Hepatocyte (in vitro differentiated cells): ENCODE measurements at regions not wholly inside any gene's neighbourhood (a gene's known extent, or its start where the extent isn't known, plus 50 kb on each side); places are given as distances from the start of the nearest gene placed in this dataset.

Experiments used
- DNase-seq: peaks from one replicate; pipeline ENCODE4 v3.0.0-alpha.2; 2016; ENCODE audit warnings: low spot score
- H2AFZ ChIP-seq: fragments of 200-600 bp; sonication (generic); 2 replicates; pipeline ENCODE4 v1.6.0; 2016; ENCODE audit warnings: antibody characterized with exemption, mild to moderate bottlenecking
- H3K27ac ChIP-seq: fragments of 200-600 bp; sonication (generic); 2 replicates; pipeline ENCODE4 v1.5.1; 2016; ENCODE audit warnings: mild to moderate bottlenecking
- H3K27me3 ChIP-seq: fragments of 200-600 bp; sonication (generic); 2 replicates; pipeline ENCODE4 v1.6.1; 2016
- H3K36me3 ChIP-seq: fragments of 200-600 bp; sonication (generic); replicated peaks from 2 replicates; pipeline ENCODE4 v1.5.1; 2016; ENCODE audit warnings: low read depth; ENCODE audit not compliant: insufficient read depth
- H3K4me1 ChIP-seq: fragments of 200-600 bp; sonication (generic); 2 replicates; pipeline ENCODE4 v1.5.1; 2016; ENCODE audit warnings: mild to moderate bottlenecking, moderate library complexity; ENCODE audit not compliant: insufficient read depth
- H3K4me2 ChIP-seq: fragments of 200-600 bp; sonication (generic); 2 replicates; pipeline ENCODE4 v1.6.0; 2016
- H3K4me3 ChIP-seq: fragments of 200-600 bp; sonication (generic); 2 replicates; pipeline ENCODE4 v1.5.1; 2016; ENCODE audit warnings: mild to moderate bottlenecking
- H3K79me2 ChIP-seq: fragments of 200-600 bp; sonication (generic); 2 replicates; pipeline ENCODE4 v1.6.0; 2017; ENCODE audit warnings: mild to moderate bottlenecking
- H3K9me2 ChIP-seq: fragments of 200-600 bp; sonication (generic); replicated peaks from 2 replicates; pipeline ENCODE4 v1.6.0; 2017; ENCODE audit warnings: mild to moderate bottlenecking; ENCODE audit not compliant: insufficient read depth
- H3K9me3 ChIP-seq: fragments of 200-600 bp; sonication (generic); 2 replicates; pipeline ENCODE4 v1.5.1; 2016; ENCODE audit warnings: low read depth, mild to moderate bottlenecking
- H4K20me1 ChIP-seq: fragments of 200-600 bp; sonication (generic); 2 replicates; pipeline ENCODE4 v1.6.0; 2016; ENCODE audit warnings: mild to moderate bottlenecking; ENCODE audit not compliant: insufficient read depth, poor library complexity, severe bottlenecking
- EZH2 ChIP-seq: fragments of 200-600 bp; sonication (generic); IDR thresholded peaks from 2 replicates; pipeline ENCODE4 v1.6.1; 2016; ENCODE audit warnings: antibody characterized with exemption, mild to moderate bottlenecking, borderline replicate concordance
- EZH2phosphoT487 ChIP-seq: fragments of 200-600 bp; sonication (generic); IDR thresholded peaks from one replicate; pipeline ENCODE4 v1.6.1; 2018; ENCODE audit warnings: antibody characterized with exemption, mild to moderate bottlenecking, low read depth, moderate library complexity; ENCODE audit not compliant: unreplicated experiment, severe bottlenecking
- WGBS: methylation state at CpG from one replicate; pipeline ENCODE4 v1.1.6; 2016; ENCODE audit warnings: low lambda C conversion rate; ENCODE audit errors: missing lambda C conversion rate; 5-methylcytosine and 5-hydroxymethylcytosine counted together
- TF ChIP-seq, protein P1 (sequence below): fragments of 200-600 bp; sonication (generic); IDR thresholded peaks from 2 replicates; pipeline ENCODE4 v1.5.1; 2016; ENCODE audit warnings: antibody characterized with exemption, mild to moderate bottlenecking; ENCODE audit not compliant: poor library complexity

DNA sequence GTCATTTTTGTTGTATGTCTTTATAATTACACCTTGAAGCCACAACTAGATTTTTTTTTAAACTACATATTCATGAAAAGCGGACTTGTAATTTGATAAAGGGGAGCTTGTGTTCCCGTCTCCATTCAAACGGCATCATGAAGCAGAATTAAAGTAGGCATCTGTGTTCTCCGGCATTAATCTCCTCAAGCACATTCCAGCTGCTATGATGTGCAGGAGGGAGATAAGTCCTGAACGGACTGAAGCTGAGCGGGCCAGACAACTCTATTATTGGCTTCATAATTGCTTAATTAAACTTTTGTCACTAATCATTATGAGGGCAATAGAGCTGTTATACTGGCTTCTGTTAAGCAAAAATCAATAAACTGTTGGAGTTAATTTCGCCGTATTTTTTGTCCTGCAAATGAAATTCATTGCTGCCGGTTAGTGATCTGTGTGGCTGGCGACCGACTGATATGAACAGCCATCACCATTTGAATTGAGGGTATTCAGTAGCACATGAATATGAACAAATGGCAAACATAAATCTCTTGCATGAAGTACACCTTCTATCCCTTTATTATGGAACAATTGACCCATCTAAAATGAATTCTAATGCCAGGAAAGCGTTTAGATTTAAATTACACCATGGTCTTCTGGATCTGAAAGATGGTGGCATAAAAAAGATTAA, 408.8 kb upstream of the IRX1 start:
- H3K36me3 ChIP-seq: no peaks in the 10 kb centered on the region
- H3K9me2 ChIP-seq: no peaks in the 10 kb centered on the region
- H2AFZ ChIP-seq: no peak overlapping the region
- H4K20me1 ChIP-seq: no peaks in the 10 kb centered on the region
- no peak for DNase-seq
- H3K27me3 ChIP-seq: no peaks in the 10 kb centered on the region
- 65% methylated on average over 12 of the region's 12 CpGs for WGBS
- H3K27ac ChIP-seq: no peak overlapping the region
- no peaks in the 10 kb centered on the region for H3K79me2 ChIP-seq
- no peak overlapping the region for H3K4me3 ChIP-seq
- TF ChIP-seq, protein P1, sequence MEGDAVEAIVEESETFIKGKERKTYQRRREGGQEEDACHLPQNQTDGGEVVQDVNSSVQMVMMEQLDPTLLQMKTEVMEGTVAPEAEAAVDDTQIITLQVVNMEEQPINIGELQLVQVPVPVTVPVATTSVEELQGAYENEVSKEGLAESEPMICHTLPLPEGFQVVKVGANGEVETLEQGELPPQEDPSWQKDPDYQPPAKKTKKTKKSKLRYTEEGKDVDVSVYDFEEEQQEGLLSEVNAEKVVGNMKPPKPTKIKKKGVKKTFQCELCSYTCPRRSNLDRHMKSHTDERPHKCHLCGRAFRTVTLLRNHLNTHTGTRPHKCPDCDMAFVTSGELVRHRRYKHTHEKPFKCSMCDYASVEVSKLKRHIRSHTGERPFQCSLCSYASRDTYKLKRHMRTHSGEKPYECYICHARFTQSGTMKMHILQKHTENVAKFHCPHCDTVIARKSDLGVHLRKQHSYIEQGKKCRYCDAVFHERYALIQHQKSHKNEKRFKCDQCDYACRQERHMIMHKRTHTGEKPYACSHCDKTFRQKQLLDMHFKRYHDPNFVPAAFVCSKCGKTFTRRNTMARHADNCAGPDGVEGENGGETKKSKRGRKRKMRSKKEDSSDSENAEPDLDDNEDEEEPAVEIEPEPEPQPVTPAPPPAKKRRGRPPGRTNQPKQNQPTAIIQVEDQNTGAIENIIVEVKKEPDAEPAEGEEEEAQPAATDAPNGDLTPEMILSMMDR: no peak
- TF ChIP-seq EZH2 (no peak), EZH2phosphoT487 (no peak)
- H3K9me3 ChIP-seq: no peaks in the 10 kb centered on the region
- no peaks in the 10 kb centered on the region for H3K4me1 ChIP-seq
- H3K4me2 ChIP-seq: no peak overlapping the region

DNA sequence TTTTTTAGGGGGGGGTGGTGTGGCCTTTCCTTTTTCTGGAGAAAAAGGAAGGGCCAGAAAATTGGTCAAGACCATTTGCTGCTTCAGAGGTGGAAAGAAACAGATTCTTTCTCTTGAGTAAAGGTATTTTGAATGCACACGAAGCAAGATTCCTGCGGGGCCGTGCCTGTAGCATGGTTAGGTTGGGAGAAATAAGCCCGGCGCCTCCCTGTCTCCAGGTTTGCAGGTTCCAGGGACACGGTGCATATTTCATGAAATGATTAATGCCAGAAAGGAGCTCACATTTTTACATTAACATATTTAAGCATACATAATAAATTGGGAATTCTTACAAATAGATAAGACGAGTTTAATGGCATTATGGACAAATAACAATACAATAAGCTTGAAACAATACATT, 409.5 kb upstream of the IRX1 start:
- no peak for TF ChIP-seq EZH2phosphoT487
- TF ChIP-seq, protein P1: no peak
- TF ChIP-seq EZH2: no peak
- no peaks in the 10 kb centered on the region for H4K20me1 ChIP-seq
- no peak overlapping the region for H2AFZ ChIP-seq
- no peak for DNase-seq
- H3K36me3 ChIP-seq: no peaks in the 10 kb centered on the region
- no peaks in the 10 kb centered on the region for H3K9me3 ChIP-seq
- no peak overlapping the region for H3K27ac ChIP-seq
- no peak overlapping the region for H3K4me3 ChIP-seq
- H3K79me2 ChIP-seq: no peaks in the 10 kb centered on the region
- no peaks in the 10 kb centered on the region for H3K27me3 ChIP-seq
- H3K9me2 ChIP-seq: no peaks in the 10 kb centered on the region
- WGBS: 73% methylated on average over 7 of the region's 7 CpGs
- no peaks in the 10 kb centered on the region for H3K4me1 ChIP-seq
- no peak overlapping the region for H3K4me2 ChIP-seq

DNA sequence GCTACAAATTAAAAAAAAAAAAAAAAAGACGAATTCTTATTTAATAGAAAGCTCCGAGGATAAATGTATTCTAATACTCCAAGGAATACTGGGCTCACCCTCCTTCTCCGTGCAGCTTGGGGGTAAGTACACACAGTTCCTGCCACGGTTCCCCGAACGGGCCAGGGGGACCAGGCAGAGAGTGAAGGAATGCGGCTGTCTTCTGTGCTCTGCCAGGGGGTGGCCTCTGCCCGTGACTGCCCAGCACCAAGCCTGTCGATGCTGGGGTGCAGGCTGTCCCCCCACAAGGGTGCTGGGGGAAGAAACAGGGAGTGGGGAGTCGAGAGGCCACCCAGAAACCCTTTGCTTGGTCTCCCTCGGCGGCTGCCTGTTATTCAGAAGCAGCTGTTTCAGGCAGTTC, 410.1 kb upstream of the IRX1 start:
- Histone ChIP-seq H3K36me3 (no peaks in the 10 kb centered on the region), H3K27me3 (no peaks in the 10 kb centered on the region), H3K79me2 (no peaks in the 10 kb centered on the region), H3K9me3 (no peaks in the 10 kb centered on the region), H3K4me1 (no peaks in the 10 kb centered on the region), H3K9me2 (no peaks in the 10 kb centered on the region), H3K27ac (no peak overlapping the region), H3K4me2 (no peak overlapping the region), H4K20me1 (no peaks in the 10 kb centered on the region), H3K4me3 (no peak overlapping the region), H2AFZ (no peak overlapping the region)
- WGBS: 85% methylated on average over 12 of the region's 12 CpGs
- no peak for DNase-seq
- no peak for TF ChIP-seq EZH2

DNA sequence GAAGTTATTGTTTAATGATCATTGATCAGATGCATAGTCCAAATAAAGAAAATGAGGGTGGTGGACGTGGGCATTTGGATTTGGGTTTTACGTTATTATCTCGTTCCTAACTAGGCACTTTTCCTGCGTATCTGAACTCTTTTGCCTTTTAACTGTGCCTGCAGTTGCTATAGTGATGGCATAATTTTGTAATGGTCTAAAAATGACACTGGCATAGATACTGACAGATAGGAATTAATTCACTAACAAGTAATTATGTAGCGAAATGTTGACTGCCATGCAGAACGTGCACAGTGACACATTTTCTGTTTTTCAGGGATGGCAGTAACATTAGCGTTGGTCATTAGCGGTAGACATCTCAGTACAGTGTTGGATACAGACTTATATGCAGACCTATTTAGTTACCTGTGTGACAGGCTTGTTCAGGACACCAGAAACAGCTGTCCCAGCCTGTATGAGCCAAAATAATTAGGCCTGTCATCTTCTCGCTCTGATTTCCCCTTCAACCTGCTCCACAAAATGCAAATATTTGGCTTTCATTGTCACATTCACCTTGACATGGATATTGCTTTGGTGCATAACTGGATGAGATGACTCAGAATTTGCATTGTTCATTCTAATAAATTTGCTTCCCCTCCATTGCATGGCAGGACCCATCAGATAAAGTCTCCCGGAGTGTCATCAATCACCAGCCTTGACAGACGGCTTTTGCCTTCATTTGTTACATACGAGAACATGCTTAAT, 413.3 kb upstream of the IRX1 start:
- Histone ChIP-seq H3K36me3 (no peaks in the 10 kb centered on the region), H3K4me2 (no peak overlapping the region), H3K79me2 (no peaks in the 10 kb centered on the region), H3K4me1 (no peaks in the 10 kb centered on the region), H3K27me3 (peaks cover 4% of the 10 kb centered on the region), H4K20me1 (no peaks in the 10 kb centered on the region), H2AFZ (no peak overlapping the region), H3K27ac (no peak overlapping the region), H3K9me3 (no peaks in the 10 kb centered on the region), H3K9me2 (no peaks in the 10 kb centered on the region), H3K4me3 (no peak overlapping the region)
- TF ChIP-seq EZH2phosphoT487: no peak
- TF ChIP-seq, protein P1: no peak
- TF ChIP-seq EZH2: no peak
- DNase-seq: no peak
- 88% methylated on average over 12 of the region's 12 CpGs for WGBS
